Fibroblast of mammary gland (primary cell): ENCODE measurements at regions not wholly inside any gene's neighbourhood (a gene's known extent, or its start where the extent isn't known, plus 50 kb on each side); places are given as distances from the start of the nearest gene placed in this dataset.
A peak's percentile ranks its signal among the peaks of the same experiment; 100 is the strongest.

Source experiments
- DNase-seq: peaks from one replicate; pipeline ENCODE4 v3.0.0-alpha.2; 2010; ENCODE audit warnings: low read depth
- H3K4me3 ChIP-seq: 2 replicates; pipeline ENCODE4 v1.5.1; 2011; ENCODE audit warnings: low read depth, mild to moderate bottlenecking, low read length, moderate library complexity; ENCODE audit not compliant: control insufficient read depth
- TF ChIP-seq, protein P1 (sequence below): conservative IDR thresholded peaks from 2 replicates; pipeline ENCODE4 v1.5.1; 2011; ENCODE audit warnings: low read depth, low read length, inconsistent platforms; ENCODE audit not compliant: control insufficient read depth, insufficient read depth

DNA sequence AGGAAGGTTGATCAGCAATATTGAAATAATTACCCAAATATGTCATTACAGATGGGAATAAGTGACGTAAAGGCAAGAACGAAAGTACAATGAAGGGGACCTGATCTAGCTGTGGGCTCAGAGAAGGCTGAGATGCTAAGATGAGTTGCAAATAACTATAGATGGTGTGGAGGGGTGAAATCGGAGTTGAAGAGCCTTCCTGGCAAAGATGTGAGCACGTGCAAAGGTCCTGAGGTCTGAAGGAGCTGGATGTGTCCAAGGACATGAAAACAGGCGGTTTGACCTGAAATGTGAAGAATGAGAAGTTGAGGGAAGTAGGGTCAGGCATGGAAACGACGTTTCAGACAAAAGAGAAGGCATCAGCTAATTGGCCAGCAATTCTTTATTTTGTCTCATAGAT, 61.6 kb upstream of the SLC45A1 start:
- no peak overlapping the region for H3K4me3 ChIP-seq
- TF ChIP-seq, protein P1, sequence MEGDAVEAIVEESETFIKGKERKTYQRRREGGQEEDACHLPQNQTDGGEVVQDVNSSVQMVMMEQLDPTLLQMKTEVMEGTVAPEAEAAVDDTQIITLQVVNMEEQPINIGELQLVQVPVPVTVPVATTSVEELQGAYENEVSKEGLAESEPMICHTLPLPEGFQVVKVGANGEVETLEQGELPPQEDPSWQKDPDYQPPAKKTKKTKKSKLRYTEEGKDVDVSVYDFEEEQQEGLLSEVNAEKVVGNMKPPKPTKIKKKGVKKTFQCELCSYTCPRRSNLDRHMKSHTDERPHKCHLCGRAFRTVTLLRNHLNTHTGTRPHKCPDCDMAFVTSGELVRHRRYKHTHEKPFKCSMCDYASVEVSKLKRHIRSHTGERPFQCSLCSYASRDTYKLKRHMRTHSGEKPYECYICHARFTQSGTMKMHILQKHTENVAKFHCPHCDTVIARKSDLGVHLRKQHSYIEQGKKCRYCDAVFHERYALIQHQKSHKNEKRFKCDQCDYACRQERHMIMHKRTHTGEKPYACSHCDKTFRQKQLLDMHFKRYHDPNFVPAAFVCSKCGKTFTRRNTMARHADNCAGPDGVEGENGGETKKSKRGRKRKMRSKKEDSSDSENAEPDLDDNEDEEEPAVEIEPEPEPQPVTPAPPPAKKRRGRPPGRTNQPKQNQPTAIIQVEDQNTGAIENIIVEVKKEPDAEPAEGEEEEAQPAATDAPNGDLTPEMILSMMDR: no peak

DNA sequence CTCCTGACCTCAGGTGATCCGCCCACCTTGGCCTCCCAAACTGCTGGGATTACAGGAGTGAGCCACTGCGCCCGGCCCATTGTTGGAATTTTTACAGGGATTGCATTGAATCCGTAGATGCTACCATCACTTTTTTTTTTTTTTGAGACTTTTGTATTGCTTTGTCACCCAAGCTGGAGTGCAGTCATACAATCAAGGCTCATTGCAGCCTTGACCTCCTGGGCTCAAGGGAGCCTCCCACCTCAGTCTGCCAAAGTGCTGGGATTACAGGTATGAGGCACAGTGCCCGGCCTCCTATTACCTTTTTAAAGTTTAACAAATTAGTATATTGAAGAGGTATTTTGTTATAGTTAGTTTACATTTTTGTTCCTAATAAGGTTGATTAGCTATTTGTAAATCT, 62.2 kb upstream of the SLC45A1 start:
- TF ChIP-seq, protein P1: no peak
- H3K4me3 ChIP-seq: no peak overlapping the region
- DNase-seq: no peak

More for the DNA sequence above, 61.6 kb upstream of the SLC45A1 start:
- no peak for DNase-seq

DNA sequence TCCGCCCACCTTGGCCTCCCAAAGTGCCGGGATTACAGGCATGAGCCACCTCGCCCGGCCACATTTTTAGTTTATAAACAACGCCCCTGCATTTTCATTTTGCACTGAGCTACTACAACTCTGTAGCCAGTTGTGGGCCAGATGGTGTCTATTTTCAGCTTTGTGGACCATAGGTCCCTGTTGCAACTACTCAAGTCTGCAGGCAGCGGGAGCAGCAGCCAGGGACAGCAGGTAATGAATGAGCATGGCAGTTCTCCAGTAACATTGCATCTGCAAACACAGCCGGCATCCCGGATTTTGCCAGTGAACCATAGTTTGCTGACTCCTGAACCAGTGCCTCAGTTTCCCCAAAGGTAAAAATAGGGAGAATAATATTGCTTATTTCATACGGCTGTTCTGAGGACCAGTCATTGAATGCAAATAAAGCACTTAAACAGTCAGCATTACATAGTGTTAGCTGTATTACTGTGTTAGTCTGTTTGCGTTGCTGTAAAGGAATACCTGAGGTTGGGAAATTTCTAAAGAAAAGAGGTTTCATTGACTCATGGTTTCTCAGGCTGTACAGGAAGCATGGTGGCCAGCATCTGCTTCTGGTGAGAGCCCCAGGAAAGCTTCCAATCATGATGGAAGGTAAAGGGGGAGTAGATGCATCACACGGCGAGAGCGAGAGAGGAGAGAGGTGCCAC, 65.5 kb upstream of the SLC45A1 start:
- DNase-seq: peak; percentile 35
- TF ChIP-seq, protein P1: no peak
- H3K4me3 ChIP-seq: no peak overlapping the region

DNA sequence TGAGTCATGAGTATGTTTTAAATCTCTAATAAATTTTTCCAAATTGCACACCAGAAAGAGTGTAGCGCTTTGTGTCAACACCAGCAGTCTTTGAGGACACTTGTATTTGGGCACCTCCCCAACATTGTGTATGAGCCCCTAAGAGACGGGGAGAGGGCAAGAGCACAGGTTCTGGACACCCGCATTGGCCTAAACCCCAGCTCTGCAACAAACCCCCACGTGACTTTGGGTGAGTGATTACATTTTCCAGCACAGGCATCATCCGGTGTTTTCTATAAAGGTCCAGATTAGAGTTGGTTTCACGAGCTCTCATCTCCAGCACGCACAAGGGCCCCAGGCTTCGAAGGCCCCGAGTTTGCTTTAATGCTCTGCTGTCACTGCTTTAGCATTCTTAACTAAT, 66.3 kb upstream of the SLC45A1 start:
- no peak overlapping the region for H3K4me3 ChIP-seq
- TF ChIP-seq, protein P1: no peak
- DNase-seq: no peak

DNA sequence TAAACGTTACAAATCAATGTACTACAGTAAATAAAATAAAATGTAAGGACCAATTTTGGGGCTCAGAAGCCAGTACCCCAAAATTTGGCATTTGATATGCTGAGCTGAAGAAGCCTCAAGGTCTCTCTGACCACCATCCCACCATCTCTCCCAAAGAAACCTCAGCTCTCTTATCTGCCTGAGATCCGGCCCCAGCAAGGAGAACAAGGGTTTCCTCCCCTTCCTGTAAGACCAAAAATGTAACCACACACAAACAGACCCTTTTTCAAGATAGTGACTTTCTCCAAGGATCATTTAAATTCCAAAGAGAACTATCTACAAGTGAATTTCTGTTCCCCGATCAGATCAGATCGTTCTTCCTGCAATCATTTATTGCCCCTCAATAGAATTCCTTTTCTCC, 68.1 kb upstream of the SLC45A1 start:
- TF ChIP-seq, protein P1: no peak
- H3K4me3 ChIP-seq: no peak overlapping the region
- no peak for DNase-seq

- no peak overlapping the region for H3K4me3 ChIP-seq
- DNase-seq: no peak
- TF ChIP-seq, protein P1: no peak
These were observed 70.0 kb upstream of the SLC45A1 start for GRCh38 chr1:8247811-8248436.
